ENCODE measurements at regions not wholly inside any gene's neighbourhood (a gene's known extent, or its start where the extent isn't known, plus 50 kb on each side); places are given as distances from the start of the nearest gene placed in this dataset.

GRCh38 chr10:29962166-29962850, 97.1 kb downstream of the JCAD start:
- Mint-ChIP-seq H3K27me3 (ENCODE audit: low read depth) (peaks cover 4% of the 10 kb centered on the region), H3K4me1 (ENCODE audit: low read depth) (no peaks in the 10 kb centered on the region), H3K27ac (no peak overlapping the region), H3K4me3 (ENCODE audit: low read depth) (no peak overlapping the region), H3K36me3 (ENCODE audit: low read depth) (no peaks in the 10 kb centered on the region), H3K9me3 (no peaks in the 10 kb centered on the region)
- intact Hi-C loops (cut with micrococcal nuclease), result no loop called here
- no peak for DNase-seq (ENCODE audit: low spot score)

DNA sequence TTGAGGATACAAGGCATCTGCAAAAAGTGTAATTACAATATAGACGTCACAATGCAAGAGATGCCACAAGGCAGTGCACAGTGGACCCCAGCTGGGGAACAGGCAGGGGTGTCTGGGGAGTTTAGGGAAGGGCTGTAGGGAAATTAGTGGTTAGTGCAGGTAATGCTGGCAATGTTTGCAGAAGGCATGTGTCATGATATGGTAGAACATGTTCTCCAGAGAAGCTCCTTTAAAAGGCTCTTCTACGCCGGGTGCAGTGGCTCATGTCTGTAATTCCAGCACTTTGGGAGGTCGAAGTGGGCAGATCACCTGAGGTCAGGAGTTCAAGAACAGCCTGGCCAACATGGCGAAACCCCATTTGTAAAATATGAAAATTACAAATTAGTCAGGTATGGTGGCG, 98.0 kb downstream of the JCAD start:
- Mint-ChIP-seq H3K36me3 (ENCODE audit: low read depth) (no peaks in the 10 kb centered on the region), H3K4me3 (ENCODE audit: low read depth) (no peak overlapping the region), H3K4me1 (ENCODE audit: low read depth) (no peaks in the 10 kb centered on the region), H3K27me3 (ENCODE audit: low read depth) (peaks cover 4% of the 10 kb centered on the region), H3K9me3 (no peaks in the 10 kb centered on the region), H3K27ac (no peak overlapping the region)
- intact Hi-C loops (cut with micrococcal nuclease), result no loop called here
- DNase-seq (ENCODE audit: low spot score), result no peak

- no peak overlapping the region for H3K27ac Mint-ChIP-seq
- H3K36me3 Mint-ChIP-seq (ENCODE audit: low read depth), result no peaks in the 10 kb centered on the region
- no peak for DNase-seq (ENCODE audit: low spot score)
- no peaks in the 10 kb centered on the region for H3K4me1 Mint-ChIP-seq (ENCODE audit: low read depth)
- peaks cover 6% of the 10 kb centered on the region for H3K27me3 Mint-ChIP-seq (ENCODE audit: low read depth)
- intact Hi-C loops (cut with micrococcal nuclease), result no loop called here
- H3K9me3 Mint-ChIP-seq, result no peaks in the 10 kb centered on the region
- H3K4me3 Mint-ChIP-seq (ENCODE audit: low read depth), result no peak overlapping the region
Measured at GRCh38 chr10:29960261-29960660, 99.1 kb downstream of the JCAD start.

DNA sequence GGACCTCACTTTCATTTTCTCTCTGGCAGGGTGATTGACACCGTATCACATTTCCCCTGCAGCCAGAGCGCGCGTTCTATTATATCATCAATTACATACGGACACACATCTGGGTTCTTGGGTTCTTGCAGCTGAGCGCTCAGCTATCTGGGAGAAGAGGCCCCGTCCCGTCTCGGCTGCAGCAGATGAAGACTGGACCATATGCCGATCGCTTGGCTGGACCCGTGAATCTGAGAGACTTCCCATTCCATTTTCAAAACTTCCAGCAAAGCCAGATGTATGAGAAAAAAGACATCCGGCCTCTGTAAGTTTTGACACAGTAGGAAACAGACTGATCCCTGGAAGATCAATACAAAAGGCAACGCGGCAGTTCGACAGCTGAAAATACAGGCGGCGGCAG, 99.8 kb downstream of the JCAD start:
- Mint-ChIP-seq H3K4me3 (ENCODE audit: low read depth) (no peak overlapping the region), H3K27ac (no peak overlapping the region), H3K4me1 (ENCODE audit: low read depth) (no peaks in the 10 kb centered on the region), H3K27me3 (ENCODE audit: low read depth) (peaks cover 6% of the 10 kb centered on the region), H3K36me3 (ENCODE audit: low read depth) (no peaks in the 10 kb centered on the region), H3K9me3 (no peaks in the 10 kb centered on the region)
- no peak for DNase-seq (ENCODE audit: low spot score)
- intact Hi-C loops (cut with micrococcal nuclease), result no loop called here

GRCh38 chr10:29958440-29958839, 100.9 kb downstream of the JCAD start:
- Mint-ChIP-seq H3K4me3 (ENCODE audit: low read depth) (no peak overlapping the region), H3K9me3 (no peaks in the 10 kb centered on the region), H3K4me1 (ENCODE audit: low read depth) (no peaks in the 10 kb centered on the region), H3K36me3 (ENCODE audit: low read depth) (no peaks in the 10 kb centered on the region), H3K27ac (no peak overlapping the region), H3K27me3 (ENCODE audit: low read depth) (peaks cover 6% of the 10 kb centered on the region)
- intact Hi-C loops (cut with micrococcal nuclease), result no loop called here
- no peak for DNase-seq (ENCODE audit: low spot score)

DNA sequence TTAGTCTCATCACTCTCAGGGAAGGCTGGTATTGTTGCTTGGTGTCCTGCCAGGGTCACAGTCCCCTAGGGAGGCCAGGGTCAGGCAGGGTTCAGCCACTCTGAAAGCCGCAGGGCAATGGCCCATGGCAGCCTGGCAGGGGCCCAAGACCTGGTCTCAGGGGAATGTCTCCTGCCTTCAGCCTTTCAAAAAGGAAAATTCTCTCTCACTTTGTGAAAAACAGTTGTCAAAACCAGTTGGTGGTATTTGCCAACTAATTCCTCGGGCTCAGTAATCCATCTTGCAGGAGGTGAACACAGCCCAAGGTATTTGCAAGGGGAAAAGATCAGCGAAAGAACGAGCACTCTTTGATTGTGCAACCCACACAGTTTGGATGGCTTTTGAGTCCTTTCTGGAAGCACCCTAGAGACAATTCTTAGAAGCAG, 101.5 kb downstream of the JCAD start:
- no peak overlapping the region for H3K27ac Mint-ChIP-seq
- H3K4me3 Mint-ChIP-seq (ENCODE audit: low read depth), result no peak overlapping the region
- H3K4me1 Mint-ChIP-seq (ENCODE audit: low read depth), result no peaks in the 10 kb centered on the region
- H3K36me3 Mint-ChIP-seq (ENCODE audit: low read depth), result no peaks in the 10 kb centered on the region
- intact Hi-C loops (cut with micrococcal nuclease), result no loop called here
- no peaks in the 10 kb centered on the region for H3K9me3 Mint-ChIP-seq
- no peak for DNase-seq (ENCODE audit: low spot score)
- H3K27me3 Mint-ChIP-seq (ENCODE audit: low read depth), result peaks cover 6% of the 10 kb centered on the region

DNA sequence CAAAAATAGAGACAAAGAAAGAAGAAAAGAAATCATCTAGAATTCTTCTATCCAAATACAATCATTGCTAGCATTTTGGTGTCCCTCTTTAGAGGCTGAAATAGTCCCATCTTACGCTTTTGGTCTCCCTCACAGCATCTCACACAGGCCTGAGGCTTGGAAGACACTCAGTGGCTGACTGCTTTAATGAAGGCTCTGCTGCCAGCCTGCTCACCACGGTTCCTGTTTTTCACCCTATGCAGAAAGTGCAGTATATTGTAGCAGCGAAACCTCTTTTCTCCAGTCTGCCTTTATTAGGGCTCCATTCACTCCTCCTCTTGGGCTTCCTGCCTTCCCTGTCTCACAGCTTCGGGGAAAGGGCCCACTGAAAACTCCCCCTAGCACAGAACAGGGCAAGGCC, 102.2 kb downstream of the JCAD start:
- intact Hi-C loops (cut with micrococcal nuclease), result no loop called here
- H3K27ac Mint-ChIP-seq, result no peak overlapping the region
- no peaks in the 10 kb centered on the region for H3K9me3 Mint-ChIP-seq
- H3K4me3 Mint-ChIP-seq (ENCODE audit: low read depth), result no peak overlapping the region
- peaks cover 6% of the 10 kb centered on the region for H3K27me3 Mint-ChIP-seq (ENCODE audit: low read depth)
- no peaks in the 10 kb centered on the region for H3K36me3 Mint-ChIP-seq (ENCODE audit: low read depth)
- no peaks in the 10 kb centered on the region for H3K4me1 Mint-ChIP-seq (ENCODE audit: low read depth)
- DNase-seq (ENCODE audit: low spot score), result no peak

DNA sequence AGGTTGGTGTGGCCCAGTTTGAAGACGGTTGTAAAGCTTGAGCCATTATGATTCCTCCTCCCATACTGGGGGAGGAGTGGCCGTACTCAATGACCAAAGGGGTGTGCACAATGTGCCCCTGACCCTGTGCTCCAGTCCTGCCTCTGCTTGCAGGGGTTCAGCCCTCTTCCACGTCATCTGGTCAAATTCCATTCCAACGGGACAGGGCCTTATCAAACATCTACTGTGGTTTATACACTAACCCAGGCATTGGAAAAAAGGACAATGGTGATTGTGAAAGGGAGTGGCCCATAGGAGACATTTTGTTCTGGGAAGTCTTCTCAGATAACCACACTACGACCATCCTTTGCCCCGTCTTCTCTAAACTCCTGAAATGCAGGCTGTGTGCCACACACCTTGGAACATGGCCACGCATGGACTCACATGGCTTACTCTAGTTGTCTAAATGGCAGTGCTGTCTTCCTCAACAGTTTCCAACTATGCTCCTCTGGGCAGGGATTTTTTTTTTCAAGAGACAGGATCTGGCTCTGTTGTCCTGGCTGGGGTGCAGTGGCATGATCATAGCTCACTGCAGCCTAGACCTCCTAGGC, 103.0 kb downstream of the JCAD start:
- H3K9me3 Mint-ChIP-seq, result no peaks in the 10 kb centered on the region
- H3K36me3 Mint-ChIP-seq (ENCODE audit: low read depth), result no peaks in the 10 kb centered on the region
- H3K4me1 Mint-ChIP-seq (ENCODE audit: low read depth), result no peaks in the 10 kb centered on the region
- intact Hi-C loops (cut with micrococcal nuclease), result no loop called here
- no peak overlapping the region for H3K4me3 Mint-ChIP-seq (ENCODE audit: low read depth)
- peaks cover 6% of the 10 kb centered on the region for H3K27me3 Mint-ChIP-seq (ENCODE audit: low read depth)
- H3K27ac Mint-ChIP-seq, result no peak overlapping the region
- no peak for DNase-seq (ENCODE audit: low spot score)

GRCh38 chr10:29955329-29955935, 104.0 kb downstream of the JCAD start:
- intact Hi-C loops (cut with micrococcal nuclease), result no loop called here
- H3K4me3 Mint-ChIP-seq (ENCODE audit: low read depth), result no peak overlapping the region
- no peaks in the 10 kb centered on the region for H3K4me1 Mint-ChIP-seq (ENCODE audit: low read depth)
- H3K27ac Mint-ChIP-seq, result no peak overlapping the region
- DNase-seq (ENCODE audit: low spot score), result no peak
- no peaks in the 10 kb centered on the region for H3K36me3 Mint-ChIP-seq (ENCODE audit: low read depth)
- no peaks in the 10 kb centered on the region for H3K9me3 Mint-ChIP-seq
- peaks cover 2% of the 10 kb centered on the region for H3K27me3 Mint-ChIP-seq (ENCODE audit: low read depth)

GRCh38 chr10:29951441-29951931, 107.9 kb downstream of the JCAD start:
- H3K27me3 Mint-ChIP-seq (ENCODE audit: low read depth), result peaks cover 2% of the 10 kb centered on the region
- no peaks in the 10 kb centered on the region for H3K36me3 Mint-ChIP-seq (ENCODE audit: low read depth)
- intact Hi-C loops (cut with micrococcal nuclease), result no loop called here
- H3K9me3 Mint-ChIP-seq, result no peaks in the 10 kb centered on the region
- H3K4me3 Mint-ChIP-seq (ENCODE audit: low read depth), result no peak overlapping the region
- no peak overlapping the region for H3K27ac Mint-ChIP-seq
- no peak for DNase-seq (ENCODE audit: low spot score)
- H3K4me1 Mint-ChIP-seq (ENCODE audit: low read depth), result peaks cover 15% of the 10 kb centered on the region

DNA sequence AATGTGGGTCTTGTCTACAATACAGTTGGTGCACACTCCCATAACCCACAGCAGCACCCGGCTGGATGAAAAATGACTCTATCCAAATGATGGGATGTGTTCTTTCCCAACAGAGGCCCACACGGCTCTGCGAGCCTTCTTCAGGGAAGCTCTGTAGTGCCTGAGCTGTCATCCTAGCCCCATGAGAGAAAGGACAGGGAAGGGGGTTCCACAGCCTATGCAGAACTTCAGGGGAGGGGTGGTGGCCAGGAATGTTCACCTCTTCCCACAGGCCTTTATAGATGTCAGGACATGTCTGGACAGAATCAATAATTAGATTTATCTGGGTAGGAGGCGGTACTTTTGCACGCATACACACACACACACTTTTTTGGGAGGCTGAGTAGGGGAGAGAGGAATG, 109.0 kb downstream of the JCAD start:
- Mint-ChIP-seq H3K36me3 (ENCODE audit: low read depth) (no peaks in the 10 kb centered on the region), H3K9me3 (no peaks in the 10 kb centered on the region), H3K27ac (no peak overlapping the region), H3K4me3 (ENCODE audit: low read depth) (no peak overlapping the region), H3K27me3 (ENCODE audit: low read depth) (peaks cover 1% of the 10 kb centered on the region), H3K4me1 (ENCODE audit: low read depth) (peaks cover 15% of the 10 kb centered on the region)
- DNase-seq (ENCODE audit: low spot score), result no peak
- intact Hi-C loops (cut with micrococcal nuclease), result no loop called here

GRCh38 chr10:29949411-29950011, 109.9 kb downstream of the JCAD start:
- Mint-ChIP-seq H3K4me1 (ENCODE audit: low read depth) (peaks cover 15% of the 10 kb centered on the region), H3K27me3 (ENCODE audit: low read depth) (no peaks in the 10 kb centered on the region), H3K9me3 (no peaks in the 10 kb centered on the region), H3K27ac (no peak overlapping the region), H3K36me3 (ENCODE audit: low read depth) (no peaks in the 10 kb centered on the region), H3K4me3 (ENCODE audit: low read depth) (no peak overlapping the region)
- intact Hi-C loops (cut with micrococcal nuclease), result no loop called here
- DNase-seq (ENCODE audit: low spot score), result no peak

DNA sequence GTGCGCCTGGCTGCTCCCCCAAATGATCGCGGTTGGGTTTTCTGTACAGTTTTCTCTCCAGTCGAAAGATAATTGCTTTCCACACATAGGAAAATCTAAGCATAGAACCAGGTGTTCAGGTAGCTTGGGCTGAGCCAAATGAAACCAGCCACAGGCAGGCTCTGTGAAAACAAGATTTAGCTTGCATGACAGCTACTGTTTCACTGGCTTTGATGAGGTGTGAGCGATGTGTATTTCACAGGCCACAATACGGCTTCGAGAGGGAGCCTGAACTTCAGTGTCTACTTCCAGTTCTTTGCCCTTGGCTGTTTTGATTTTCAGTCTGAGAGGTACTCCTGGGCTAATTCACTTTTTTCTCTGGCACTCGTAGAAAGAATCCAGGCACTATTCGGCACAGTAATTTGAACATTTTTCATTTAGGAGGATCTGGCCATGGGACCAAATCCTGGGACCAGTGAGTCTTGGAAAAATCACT, 110.5 kb downstream of the JCAD start:
- H3K9me3 Mint-ChIP-seq, result no peaks in the 10 kb centered on the region
- intact Hi-C loops (cut with micrococcal nuclease), result no loop called here
- no peak for DNase-seq (ENCODE audit: low spot score)
- peaks cover 15% of the 10 kb centered on the region for H3K4me1 Mint-ChIP-seq (ENCODE audit: low read depth)
- H3K27ac Mint-ChIP-seq, result peak overlapping the region; percentile 26
- H3K36me3 Mint-ChIP-seq (ENCODE audit: low read depth), result no peaks in the 10 kb centered on the region
- H3K27me3 Mint-ChIP-seq (ENCODE audit: low read depth), result no peaks in the 10 kb centered on the region
- H3K4me3 Mint-ChIP-seq (ENCODE audit: low read depth), result no peak overlapping the region
